Hepatocyte (in vitro differentiated cells): ENCODE measurements at regions not wholly inside any gene's neighbourhood (a gene's known extent, or its start where the extent isn't known, plus 50 kb on each side); places are given as distances from the start of the nearest gene placed in this dataset.
"Not testable (repeated sequence)": the region's sequence is repeated elsewhere in the genome, so short reads cannot be mapped to it uniquely, and the experiment has no call there.

Source experiments
- DNase-seq: peaks from one replicate; pipeline ENCODE4 v3.0.0-alpha.2; 2016; ENCODE audit warnings: low spot score
- H2AFZ ChIP-seq: fragments of 200-600 bp; sonication (generic); 2 replicates; pipeline ENCODE4 v1.6.0; 2016; ENCODE audit warnings: antibody characterized with exemption, mild to moderate bottlenecking
- H3K27ac ChIP-seq: fragments of 200-600 bp; sonication (generic); 2 replicates; pipeline ENCODE4 v1.5.1; 2016; ENCODE audit warnings: mild to moderate bottlenecking
- H3K27me3 ChIP-seq: fragments of 200-600 bp; sonication (generic); 2 replicates; pipeline ENCODE4 v1.6.1; 2016
- H3K36me3 ChIP-seq: fragments of 200-600 bp; sonication (generic); replicated peaks from 2 replicates; pipeline ENCODE4 v1.5.1; 2016; ENCODE audit warnings: low read depth; ENCODE audit not compliant: insufficient read depth
- H3K4me1 ChIP-seq: fragments of 200-600 bp; sonication (generic); 2 replicates; pipeline ENCODE4 v1.5.1; 2016; ENCODE audit warnings: mild to moderate bottlenecking, moderate library complexity; ENCODE audit not compliant: insufficient read depth
- H3K4me2 ChIP-seq: fragments of 200-600 bp; sonication (generic); 2 replicates; pipeline ENCODE4 v1.6.0; 2016
- H3K4me3 ChIP-seq: fragments of 200-600 bp; sonication (generic); 2 replicates; pipeline ENCODE4 v1.5.1; 2016; ENCODE audit warnings: mild to moderate bottlenecking
- H3K79me2 ChIP-seq: fragments of 200-600 bp; sonication (generic); 2 replicates; pipeline ENCODE4 v1.6.0; 2017; ENCODE audit warnings: mild to moderate bottlenecking
- H3K9me2 ChIP-seq: fragments of 200-600 bp; sonication (generic); replicated peaks from 2 replicates; pipeline ENCODE4 v1.6.0; 2017; ENCODE audit warnings: mild to moderate bottlenecking; ENCODE audit not compliant: insufficient read depth
- H3K9me3 ChIP-seq: fragments of 200-600 bp; sonication (generic); 2 replicates; pipeline ENCODE4 v1.5.1; 2016; ENCODE audit warnings: low read depth, mild to moderate bottlenecking
- H4K20me1 ChIP-seq: fragments of 200-600 bp; sonication (generic); 2 replicates; pipeline ENCODE4 v1.6.0; 2016; ENCODE audit warnings: mild to moderate bottlenecking; ENCODE audit not compliant: insufficient read depth, poor library complexity, severe bottlenecking
- EZH2 ChIP-seq: fragments of 200-600 bp; sonication (generic); IDR thresholded peaks from 2 replicates; pipeline ENCODE4 v1.6.1; 2016; ENCODE audit warnings: antibody characterized with exemption, mild to moderate bottlenecking, borderline replicate concordance
- EZH2phosphoT487 ChIP-seq: fragments of 200-600 bp; sonication (generic); IDR thresholded peaks from one replicate; pipeline ENCODE4 v1.6.1; 2018; ENCODE audit warnings: antibody characterized with exemption, mild to moderate bottlenecking, low read depth, moderate library complexity; ENCODE audit not compliant: unreplicated experiment, severe bottlenecking
- WGBS: methylation state at CpG from one replicate; pipeline ENCODE4 v1.1.6; 2016; ENCODE audit warnings: low lambda C conversion rate; ENCODE audit errors: missing lambda C conversion rate; 5-methylcytosine and 5-hydroxymethylcytosine counted together
- TF ChIP-seq, protein P1 (sequence below): fragments of 200-600 bp; sonication (generic); IDR thresholded peaks from 2 replicates; pipeline ENCODE4 v1.5.1; 2016; ENCODE audit warnings: antibody characterized with exemption, mild to moderate bottlenecking; ENCODE audit not compliant: poor library complexity

DNA sequence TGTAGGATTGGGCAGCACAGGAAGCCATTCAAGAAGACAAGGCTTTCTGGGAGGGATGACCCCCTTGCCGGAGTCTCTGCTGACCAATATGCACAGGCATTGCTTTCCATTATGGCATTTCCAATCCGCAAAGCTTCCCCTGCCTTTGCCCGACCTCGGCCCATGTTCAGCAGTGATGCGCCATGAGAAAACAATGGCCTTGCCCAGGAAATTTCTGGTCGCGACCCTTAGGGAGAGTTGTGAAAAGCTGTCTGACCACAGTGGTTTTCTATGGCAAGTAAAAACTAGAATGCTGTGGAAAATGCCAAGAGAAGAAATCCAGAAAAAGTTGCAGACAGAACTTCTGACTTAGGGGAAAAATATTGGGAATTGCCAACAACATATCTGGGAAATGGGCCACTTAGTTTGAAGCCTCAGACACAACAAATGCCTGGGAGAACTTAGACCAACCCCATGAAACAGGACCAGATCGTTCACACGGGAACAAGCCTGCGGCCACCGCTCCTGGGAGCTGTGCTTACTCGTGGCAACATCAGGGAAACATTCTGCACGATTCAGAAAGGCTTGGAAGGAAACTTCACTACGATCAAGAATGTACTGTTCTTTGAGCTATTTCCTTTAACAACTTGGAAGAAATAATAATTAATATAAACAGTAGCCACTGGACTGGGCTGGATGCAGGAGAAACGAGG lies 512.4 kb downstream of the TNS3 start:
- no peak for DNase-seq
- Histone ChIP-seq H3K27me3 (no peaks in the 10 kb centered on the region), H3K9me2 (no peaks in the 10 kb centered on the region), H3K36me3 (no peaks in the 10 kb centered on the region), H3K4me3 (no peak overlapping the region), H3K4me1 (peaks cover 7% of the 10 kb centered on the region), H3K4me2 (no peak overlapping the region), H3K27ac (no peak overlapping the region), H2AFZ (no peak overlapping the region), H4K20me1 (no peaks in the 10 kb centered on the region), H3K9me3 (no peaks in the 10 kb centered on the region), H3K79me2 (no peaks in the 10 kb centered on the region)
- WGBS = 94% methylated on average over 15 of the region's 15 CpGs
- TF ChIP-seq, protein P1, sequence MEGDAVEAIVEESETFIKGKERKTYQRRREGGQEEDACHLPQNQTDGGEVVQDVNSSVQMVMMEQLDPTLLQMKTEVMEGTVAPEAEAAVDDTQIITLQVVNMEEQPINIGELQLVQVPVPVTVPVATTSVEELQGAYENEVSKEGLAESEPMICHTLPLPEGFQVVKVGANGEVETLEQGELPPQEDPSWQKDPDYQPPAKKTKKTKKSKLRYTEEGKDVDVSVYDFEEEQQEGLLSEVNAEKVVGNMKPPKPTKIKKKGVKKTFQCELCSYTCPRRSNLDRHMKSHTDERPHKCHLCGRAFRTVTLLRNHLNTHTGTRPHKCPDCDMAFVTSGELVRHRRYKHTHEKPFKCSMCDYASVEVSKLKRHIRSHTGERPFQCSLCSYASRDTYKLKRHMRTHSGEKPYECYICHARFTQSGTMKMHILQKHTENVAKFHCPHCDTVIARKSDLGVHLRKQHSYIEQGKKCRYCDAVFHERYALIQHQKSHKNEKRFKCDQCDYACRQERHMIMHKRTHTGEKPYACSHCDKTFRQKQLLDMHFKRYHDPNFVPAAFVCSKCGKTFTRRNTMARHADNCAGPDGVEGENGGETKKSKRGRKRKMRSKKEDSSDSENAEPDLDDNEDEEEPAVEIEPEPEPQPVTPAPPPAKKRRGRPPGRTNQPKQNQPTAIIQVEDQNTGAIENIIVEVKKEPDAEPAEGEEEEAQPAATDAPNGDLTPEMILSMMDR = no peak
- TF ChIP-seq EZH2 (no peak), EZH2phosphoT487 (no peak)

DNA sequence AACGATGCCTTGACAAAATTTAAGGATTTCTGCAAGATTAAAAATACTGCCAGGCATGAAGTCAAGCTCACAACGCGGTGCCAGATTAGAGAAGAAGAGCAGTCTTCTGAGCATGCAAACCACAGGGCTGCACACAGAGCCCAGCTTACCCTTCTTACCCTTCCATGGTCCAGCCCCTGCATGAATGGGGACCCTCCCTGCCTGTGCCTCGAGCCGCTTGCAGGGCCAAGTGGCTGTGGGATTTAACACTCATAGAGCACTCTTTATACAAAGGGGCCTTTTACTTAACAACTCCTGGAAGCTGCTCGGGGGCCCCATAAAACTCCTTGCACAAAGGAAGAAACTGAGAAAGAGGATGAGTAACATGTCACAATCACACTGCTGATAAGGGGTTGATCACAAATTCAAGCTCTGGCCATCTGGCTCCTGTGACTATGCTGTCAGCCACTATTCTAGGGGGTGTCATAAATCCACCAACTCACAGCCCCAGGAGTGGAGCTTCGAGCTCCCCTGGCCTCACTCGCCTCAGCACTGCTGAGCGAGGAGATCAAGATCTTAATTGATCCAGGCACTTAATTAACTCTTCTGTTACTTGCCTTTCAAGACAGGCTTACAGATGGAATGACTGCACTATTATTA lies 514.8 kb downstream of the TNS3 start:
- no peaks in the 10 kb centered on the region for H4K20me1 ChIP-seq
- no peaks in the 10 kb centered on the region for H3K4me1 ChIP-seq
- no peak overlapping the region for H3K4me3 ChIP-seq
- no peaks in the 10 kb centered on the region for H3K9me2 ChIP-seq
- WGBS = 53% methylated on average over 9 of the region's 9 CpGs
- no peaks in the 10 kb centered on the region for H3K79me2 ChIP-seq
- no peak overlapping the region for H2AFZ ChIP-seq
- no peaks in the 10 kb centered on the region for H3K9me3 ChIP-seq
- no peak overlapping the region for H3K4me2 ChIP-seq
- no peaks in the 10 kb centered on the region for H3K36me3 ChIP-seq
- no peak overlapping the region for H3K27ac ChIP-seq
- no peaks in the 10 kb centered on the region for H3K27me3 ChIP-seq
- no peak for DNase-seq
- TF ChIP-seq EZH2 (no peak), EZH2phosphoT487 (no peak)
- TF ChIP-seq, protein P1 = no peak

DNA sequence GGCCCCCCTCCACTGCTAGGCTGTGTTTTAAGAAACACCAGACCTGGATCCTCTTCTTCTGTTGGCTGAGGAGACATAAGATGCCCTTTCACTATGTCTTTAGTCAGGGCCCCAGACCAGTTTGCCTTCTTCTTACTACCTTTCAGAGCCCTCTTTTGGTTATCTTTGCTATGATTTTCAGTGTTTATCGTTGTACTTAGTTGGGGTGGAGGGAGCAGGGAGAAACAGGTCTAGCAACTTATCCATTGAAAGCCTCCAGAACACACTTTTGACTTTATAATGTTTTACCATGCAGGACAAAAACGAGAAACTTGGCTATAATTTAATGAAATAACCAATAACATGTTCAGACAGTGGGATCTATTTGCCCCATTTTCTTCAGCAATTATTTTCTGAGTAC lies 525.2 kb downstream of the TNS3 start:
- Histone ChIP-seq H2AFZ (no peak overlapping the region), H3K27me3 (no peaks in the 10 kb centered on the region), H3K36me3 (no peaks in the 10 kb centered on the region)

DNA sequence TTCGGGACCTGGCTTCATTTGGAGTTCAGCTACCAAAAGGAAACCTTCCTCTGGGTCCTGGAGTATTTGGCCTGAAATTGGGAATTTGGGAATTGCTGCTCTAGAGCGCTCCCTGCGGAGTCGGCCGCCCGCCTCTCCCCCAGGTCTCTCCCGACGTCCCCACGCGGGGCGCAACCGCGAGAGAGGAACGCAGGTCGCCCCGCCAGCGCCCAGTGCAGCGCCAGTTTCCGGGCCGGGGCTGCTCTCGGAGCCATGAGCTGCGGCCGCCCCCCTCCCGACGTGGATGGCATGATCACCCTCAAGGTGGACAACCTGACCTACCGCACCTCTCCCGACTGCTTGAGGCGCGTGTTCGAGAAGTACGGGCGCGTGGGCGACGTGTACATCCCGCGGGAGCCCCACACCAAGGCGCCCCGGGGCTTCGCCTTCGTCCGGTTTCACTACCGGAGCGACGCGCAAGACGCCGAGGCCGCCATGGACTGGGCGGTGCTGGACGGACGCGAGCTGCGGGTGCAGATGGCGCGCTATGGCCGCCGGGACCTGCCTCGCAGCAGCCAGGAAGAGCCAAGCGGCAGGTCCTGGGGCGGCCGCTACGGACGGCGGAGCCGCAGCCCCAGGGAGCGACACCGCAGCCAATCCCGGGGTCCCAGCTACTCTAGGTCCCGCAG lies 529.2 kb downstream of the TNS3 start:
- DNase-seq, H3K79me2 ChIP-seq, H4K20me1 ChIP-seq, H3K9me3 ChIP-seq, H2AFZ ChIP-seq, H3K4me3 ChIP-seq, H3K4me2 ChIP-seq, H3K27ac ChIP-seq, H3K27me3 ChIP-seq, H3K36me3 ChIP-seq, H3K4me1 ChIP-seq, H3K9me2 ChIP-seq: not testable (repeated sequence)
- WGBS = 98% methylated on average over 61 of the region's 70 CpGs

More for the DNA sequence above, 525.2 kb downstream of the TNS3 start:
- Histone ChIP-seq H3K4me3 (no peak overlapping the region), H3K79me2 (no peaks in the 10 kb centered on the region), H3K4me1 (peaks cover 8% of the 10 kb centered on the region), H3K27ac (no peak overlapping the region), H4K20me1 (no peaks in the 10 kb centered on the region), H3K9me2 (no peaks in the 10 kb centered on the region), H3K4me2 (no peak overlapping the region), H3K9me3 (no peaks in the 10 kb centered on the region)
- WGBS = 32% methylated on average over 2 of the region's 2 CpGs
- DNase-seq = no peak
- TF ChIP-seq EZH2phosphoT487 (no peak), EZH2 (no peak)
- TF ChIP-seq, protein P1 = no peak
